ENCODE measurements at regions not wholly inside any gene's neighbourhood (a gene's known extent, or its start where the extent isn't known, plus 50 kb on each side); places are given as distances from the start of the nearest gene placed in this dataset.

- no peaks in the 10 kb centered on the region for H3K9me3 Mint-ChIP-seq
- no peaks in the 10 kb centered on the region for H3K36me3 Mint-ChIP-seq
- DNase-seq (ENCODE audit: low spot score) (no peak), ATAC-seq (no peak)
- H3K4me3 Mint-ChIP-seq = no peak overlapping the region
- POLR2A ChIA-PET = interaction anchor here (0.7 kb wide), 1 partner anchor 152 kb away, joined by 3 read pairs; the partner anchor contains the start of gene TBL1XR1
- H3K27ac Mint-ChIP-seq = no peak overlapping the region
- H3K4me1 Mint-ChIP-seq = peaks cover 12% of the 10 kb centered on the region
- CTCF ChIA-PET = no interaction called here
- TF ChIP-seq PRRX2 (CRISPR knock-in tag; IDR thresholded peaks at IDR 0.05) (no peak), ZBTB21 (CRISPR knock-in tag; IDR thresholded peaks at IDR 0.05; ENCODE audit: borderline replicate concordance) (no peak), PREB (CRISPR knock-in tag; IDR thresholded peaks at IDR 0.05; ENCODE audit: borderline replicate concordance) (no peak), ZMAT4 (CRISPR knock-in tag; IDR thresholded peaks at IDR 0.05) (no peak), CBFB (CRISPR knock-in tag; IDR thresholded peaks at IDR 0.05; ENCODE audit: low read depth) (no peak), RELA (CRISPR knock-in tag; IDR thresholded peaks at IDR 0.05; ENCODE audit: borderline replicate concordance) (no peak), SMAD4 (CRISPR knock-in tag; IDR thresholded peaks at IDR 0.05) (no peak), NFATC4 (CRISPR knock-in tag; IDR thresholded peaks at IDR 0.05) (no peak), ZNF416 (CRISPR knock-in tag; IDR thresholded peaks at IDR 0.05) (no peak), TEAD1 (CRISPR knock-in tag; IDR thresholded peaks at IDR 0.05) (no peak), MLX (CRISPR knock-in tag; IDR thresholded peaks at IDR 0.05) (no peak)
- TF ChIP-seq, protein P1, sequence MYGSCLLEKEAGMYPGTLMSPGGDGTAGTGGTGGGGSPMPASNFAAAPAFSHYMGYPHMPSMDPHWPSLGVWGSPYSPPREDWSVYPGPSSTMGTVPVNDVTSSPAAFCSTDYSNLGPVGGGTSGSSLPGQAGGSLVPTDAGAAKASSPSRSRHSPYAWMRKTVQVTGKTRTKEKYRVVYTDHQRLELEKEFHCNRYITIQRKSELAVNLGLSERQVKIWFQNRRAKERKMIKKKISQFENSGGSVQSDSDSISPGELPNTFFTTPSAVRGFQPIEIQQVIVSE (CRISPR knock-in tag; IDR thresholded peaks at IDR 0.05; ENCODE audit: borderline replicate concordance) = no peak
- H3K27me3 Mint-ChIP-seq (ENCODE audit: low read depth) = peaks cover 92% of the 10 kb centered on the region
Observed at GRCh38 chr3:177350121-177350520, 152.8 kb upstream of the TBL1XR1 start.

DNA sequence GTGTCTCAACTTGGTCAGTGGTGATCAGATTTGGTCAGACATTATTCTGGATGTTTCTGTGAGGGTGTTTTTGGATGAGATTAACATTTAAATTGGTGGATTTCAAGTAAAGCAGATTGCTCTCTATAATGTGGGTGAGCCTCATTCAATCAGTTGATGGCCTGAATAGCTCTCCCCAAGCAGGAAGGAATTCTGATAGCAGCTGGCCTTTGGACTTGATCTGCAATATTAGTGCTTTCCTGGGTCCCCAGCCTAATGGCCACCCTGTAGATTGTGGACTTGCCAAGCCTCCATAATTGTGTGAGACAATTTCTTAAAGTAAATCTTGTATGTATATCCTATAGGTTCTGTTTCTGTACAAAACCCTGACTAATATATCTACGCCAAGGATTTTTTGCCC, 153.9 kb upstream of the TBL1XR1 start:
- H3K27ac Mint-ChIP-seq = no peak overlapping the region
- ATAC-seq (no peak), DNase-seq (ENCODE audit: low spot score) (no peak)
- TF ChIP-seq, protein P2, sequence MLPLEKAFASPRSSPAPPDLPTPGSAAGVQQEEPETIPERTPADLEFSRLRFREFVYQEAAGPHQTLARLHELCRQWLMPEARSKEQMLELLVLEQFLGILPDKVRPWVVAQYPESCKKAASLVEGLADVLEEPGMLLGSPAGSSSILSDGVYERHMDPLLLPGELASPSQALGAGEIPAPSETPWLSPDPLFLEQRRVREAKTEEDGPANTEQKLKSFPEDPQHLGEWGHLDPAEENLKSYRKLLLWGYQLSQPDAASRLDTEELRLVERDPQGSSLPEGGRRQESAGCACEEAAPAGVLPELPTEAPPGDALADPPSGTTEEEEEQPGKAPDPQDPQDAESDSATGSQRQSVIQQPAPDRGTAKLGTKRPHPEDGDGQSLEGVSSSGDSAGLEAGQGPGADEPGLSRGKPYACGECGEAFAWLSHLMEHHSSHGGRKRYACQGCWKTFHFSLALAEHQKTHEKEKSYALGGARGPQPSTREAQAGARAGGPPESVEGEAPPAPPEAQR (CRISPR knock-in tag; IDR thresholded peaks at IDR 0.05) = no peak
- TF ChIP-seq ZNF416 (CRISPR knock-in tag; IDR thresholded peaks at IDR 0.05) (no peak), ERG (CRISPR knock-in tag; IDR thresholded peaks at IDR 0.05) (no peak), FOXK1 (CRISPR knock-in tag; IDR thresholded peaks at IDR 0.05) (no peak), IRF1 (CRISPR knock-in tag; IDR thresholded peaks at IDR 0.05) (no peak), ZNF317 (CRISPR knock-in tag; IDR thresholded peaks at IDR 0.05; ENCODE audit: borderline replicate concordance, low read depth) (no peak), JAZF1 (CRISPR knock-in tag; IDR thresholded peaks at IDR 0.05) (no peak), GABPB1 (CRISPR knock-in tag; IDR thresholded peaks at IDR 0.05) (no peak), ZNF425 (CRISPR knock-in tag; conservative IDR thresholded peaks at IDR 0.05) (no peak)
- TF ChIP-seq, protein P3, sequence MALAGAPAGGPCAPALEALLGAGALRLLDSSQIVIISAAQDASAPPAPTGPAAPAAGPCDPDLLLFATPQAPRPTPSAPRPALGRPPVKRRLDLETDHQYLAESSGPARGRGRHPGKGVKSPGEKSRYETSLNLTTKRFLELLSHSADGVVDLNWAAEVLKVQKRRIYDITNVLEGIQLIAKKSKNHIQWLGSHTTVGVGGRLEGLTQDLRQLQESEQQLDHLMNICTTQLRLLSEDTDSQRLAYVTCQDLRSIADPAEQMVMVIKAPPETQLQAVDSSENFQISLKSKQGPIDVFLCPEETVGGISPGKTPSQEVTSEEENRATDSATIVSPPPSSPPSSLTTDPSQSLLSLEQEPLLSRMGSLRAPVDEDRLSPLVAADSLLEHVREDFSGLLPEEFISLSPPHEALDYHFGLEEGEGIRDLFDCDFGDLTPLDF (CRISPR knock-in tag; IDR thresholded peaks at IDR 0.05) = no peak
- TF ChIP-seq, protein P4, sequence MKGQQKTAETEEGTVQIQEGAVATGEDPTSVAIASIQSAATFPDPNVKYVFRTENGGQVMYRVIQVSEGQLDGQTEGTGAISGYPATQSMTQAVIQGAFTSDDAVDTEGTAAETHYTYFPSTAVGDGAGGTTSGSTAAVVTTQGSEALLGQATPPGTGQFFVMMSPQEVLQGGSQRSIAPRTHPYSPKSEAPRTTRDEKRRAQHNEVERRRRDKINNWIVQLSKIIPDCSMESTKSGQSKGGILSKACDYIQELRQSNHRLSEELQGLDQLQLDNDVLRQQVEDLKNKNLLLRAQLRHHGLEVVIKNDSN (CRISPR knock-in tag; IDR thresholded peaks at IDR 0.05) = no peak
- peaks cover 2% of the 10 kb centered on the region for H3K4me1 Mint-ChIP-seq
- CTCF ChIA-PET = no interaction called here
- no peaks in the 10 kb centered on the region for H3K36me3 Mint-ChIP-seq
- peaks cover 87% of the 10 kb centered on the region for H3K27me3 Mint-ChIP-seq (ENCODE audit: low read depth)
- no peak overlapping the region for H3K4me3 Mint-ChIP-seq
- POLR2A ChIA-PET = no interaction called here
- H3K9me3 Mint-ChIP-seq = no peaks in the 10 kb centered on the region
